GM10248 (cell line): ENCODE measurements at regions not wholly inside any gene's neighbourhood (a gene's known extent, or its start where the extent isn't known, plus 50 kb on each side); places are given as distances from the start of the nearest gene placed in this dataset.

Experiments
- CTCF ChIA-PET: fragments of 300-600 bp; sonication (Branson Sonifier 250); formaldehyde crosslinking; extraction: SDS; loops from one replicate; lab custom pipeline; 2021; ENCODE audit warnings: antibody characterized with exemption; lab: Yijun Ruan, JAX
- POLR2A ChIA-PET: fragments of 350-650 bp; sonication (Branson Sonifier 250); formaldehyde crosslinking; extraction: SDS; loops from one replicate; lab custom pipeline; 2020; ENCODE audit warnings: antibody characterized with exemption; lab: Yijun Ruan, JAX
- DNase-seq: peaks from one replicate; pipeline ENCODE4 v3.0.0; 2012; ENCODE audit errors: extremely low spot score
- TF ChIP-seq, protein P1 (sequence below): IDR thresholded peaks from 2 replicates; pipeline ENCODE4 v1.5.1; 2012; ENCODE audit warnings: mild to moderate bottlenecking, low read depth; ENCODE audit errors: extremely low read depth, missing control alignments, control extremely low read depth

DNA sequence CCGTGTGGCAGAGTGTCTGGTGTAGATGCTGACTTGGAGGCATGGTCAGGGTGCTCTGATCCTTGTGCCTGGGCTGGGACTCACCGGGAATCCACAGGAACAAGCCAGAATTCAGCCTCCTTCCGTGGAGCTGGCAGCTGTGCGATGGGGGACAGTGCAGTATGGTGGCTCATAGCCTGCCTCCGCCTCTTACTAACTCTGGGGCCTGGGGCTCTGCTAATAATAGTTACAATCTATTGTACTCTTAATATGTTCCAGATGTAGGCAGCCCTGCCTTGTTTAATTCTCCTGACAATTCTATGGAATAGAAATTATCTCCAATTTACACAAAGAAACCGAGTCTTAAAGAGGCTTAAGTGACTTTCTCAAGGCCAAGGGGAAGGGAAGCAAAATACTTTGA lies 77.6 kb downstream of the PCDH1 start:
- TF ChIP-seq, protein P1, sequence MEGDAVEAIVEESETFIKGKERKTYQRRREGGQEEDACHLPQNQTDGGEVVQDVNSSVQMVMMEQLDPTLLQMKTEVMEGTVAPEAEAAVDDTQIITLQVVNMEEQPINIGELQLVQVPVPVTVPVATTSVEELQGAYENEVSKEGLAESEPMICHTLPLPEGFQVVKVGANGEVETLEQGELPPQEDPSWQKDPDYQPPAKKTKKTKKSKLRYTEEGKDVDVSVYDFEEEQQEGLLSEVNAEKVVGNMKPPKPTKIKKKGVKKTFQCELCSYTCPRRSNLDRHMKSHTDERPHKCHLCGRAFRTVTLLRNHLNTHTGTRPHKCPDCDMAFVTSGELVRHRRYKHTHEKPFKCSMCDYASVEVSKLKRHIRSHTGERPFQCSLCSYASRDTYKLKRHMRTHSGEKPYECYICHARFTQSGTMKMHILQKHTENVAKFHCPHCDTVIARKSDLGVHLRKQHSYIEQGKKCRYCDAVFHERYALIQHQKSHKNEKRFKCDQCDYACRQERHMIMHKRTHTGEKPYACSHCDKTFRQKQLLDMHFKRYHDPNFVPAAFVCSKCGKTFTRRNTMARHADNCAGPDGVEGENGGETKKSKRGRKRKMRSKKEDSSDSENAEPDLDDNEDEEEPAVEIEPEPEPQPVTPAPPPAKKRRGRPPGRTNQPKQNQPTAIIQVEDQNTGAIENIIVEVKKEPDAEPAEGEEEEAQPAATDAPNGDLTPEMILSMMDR = no peak
- CTCF ChIA-PET = interaction anchor here (1.8 kb wide), 1 partner anchor 16 kb away, joined by 4 read pairs; no protein-coding TSS in a partner anchor
- POLR2A ChIA-PET = no interaction called here
- DNase-seq = no peak

DNA sequence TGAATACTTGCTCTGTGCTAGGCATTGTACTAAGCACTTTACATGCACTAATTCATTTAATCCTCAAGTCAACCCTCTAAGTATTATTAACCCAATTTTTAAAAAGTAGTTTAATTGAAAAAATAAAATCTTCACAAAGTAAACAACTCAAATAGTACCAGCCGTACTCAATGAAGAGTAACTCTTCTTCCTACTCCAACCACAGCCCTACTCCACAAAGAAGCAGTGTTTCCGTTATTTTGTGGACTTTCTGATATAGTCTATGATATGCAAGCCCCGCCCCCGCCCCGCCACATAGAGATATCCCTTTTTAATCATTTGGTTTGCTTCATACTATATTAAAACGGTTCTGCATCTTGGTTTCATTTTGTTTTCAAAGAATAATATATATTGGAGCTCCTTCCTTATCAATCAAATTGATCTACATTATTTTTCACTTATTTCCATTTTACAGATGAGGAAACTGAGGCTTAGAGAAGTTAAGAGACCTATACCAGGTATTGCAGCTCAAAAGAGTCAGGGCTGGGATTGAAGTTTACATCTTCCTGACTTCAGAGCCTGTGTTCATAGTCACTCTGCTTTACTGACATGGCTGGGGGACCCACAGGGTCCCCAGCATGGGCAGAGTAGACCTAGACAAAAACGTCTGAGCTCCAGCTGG lies 78.6 kb downstream of the PCDH1 start:
- TF ChIP-seq, protein P1 = no peak
- DNase-seq = no peak
- ChIA-PET CTCF (interaction anchor here (0.7 to 2.2 kb wide), 5 partner anchors 9 to 96 kb away, joined by 3 to 6 read pairs (median 3); no protein-coding TSS in a partner anchor), POLR2A (no interaction called here)

DNA sequence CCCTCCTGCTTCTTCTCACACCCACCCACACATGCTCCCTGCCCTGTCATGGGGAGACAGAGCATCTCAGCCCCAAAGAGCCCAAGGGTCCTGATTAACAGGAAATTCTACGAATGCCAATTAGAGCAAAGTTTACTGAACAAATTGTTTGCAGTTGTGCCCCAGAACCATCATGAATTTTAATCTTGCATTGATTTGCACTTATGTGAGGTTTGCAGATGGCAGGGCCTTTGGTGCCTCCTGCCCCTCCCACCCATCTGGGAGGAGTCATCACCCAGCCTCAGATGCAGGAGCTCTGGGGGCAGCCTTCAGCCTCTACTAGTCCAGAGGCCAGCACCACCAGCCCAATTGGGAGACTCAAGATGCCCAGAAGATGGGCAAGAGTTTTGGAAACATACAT lies 80.8 kb downstream of the PCDH1 start:
- TF ChIP-seq, protein P1 = no peak
- ChIA-PET CTCF (interaction anchor here (1.7 kb wide), 1 partner anchor 22 kb away, joined by 5 read pairs; no protein-coding TSS in a partner anchor), POLR2A (no interaction called here)
- no peak for DNase-seq

DNA sequence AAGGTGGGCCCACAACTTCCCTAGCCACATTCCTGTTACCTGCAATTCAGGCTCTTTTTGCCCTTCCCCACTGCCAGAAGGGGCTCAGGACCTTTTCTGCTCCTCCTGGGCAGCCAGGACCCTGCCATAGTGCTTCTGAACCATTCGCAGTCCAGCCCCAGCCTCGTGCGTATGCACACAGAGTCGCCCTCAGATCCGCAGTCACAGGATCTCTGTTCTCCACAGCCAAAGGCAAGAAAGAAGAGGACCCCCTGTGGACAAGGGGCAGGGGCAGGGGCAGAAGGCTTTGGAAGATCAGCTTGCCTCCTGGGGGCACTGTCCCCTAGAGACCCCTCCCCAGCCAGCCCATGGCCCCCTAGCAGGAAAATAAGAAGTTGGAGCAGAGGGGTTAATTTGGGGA lies 82.8 kb downstream of the PCDH1 start:
- ChIA-PET POLR2A (no interaction called here), CTCF (interaction anchor here (1.3 to 3.6 kb wide), 2 partner anchors 18 to 88 kb away, joined by 3 to 25 read pairs; no protein-coding TSS in a partner anchor)
- no peak for DNase-seq
- TF ChIP-seq, protein P1 = no peak

DNA sequence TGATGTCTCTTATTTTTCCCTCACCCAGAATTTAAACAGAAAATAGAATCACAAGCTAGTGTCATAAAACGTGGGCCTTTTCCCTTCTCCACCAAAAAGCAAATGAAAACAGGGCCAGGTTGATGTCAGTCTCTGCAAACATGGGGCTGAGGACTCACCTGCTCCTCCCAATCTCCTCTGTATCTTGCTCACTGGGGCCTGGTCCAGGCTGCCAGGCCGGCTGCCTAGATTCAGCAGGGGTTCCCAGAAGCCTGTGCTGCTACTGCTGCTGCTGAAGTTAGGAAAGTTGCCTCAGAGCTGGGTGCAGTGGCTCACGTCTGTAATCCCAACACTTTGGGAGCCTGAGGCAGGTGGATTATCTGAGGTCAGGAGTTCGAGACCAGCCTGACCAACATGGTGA lies 84.3 kb downstream of the PCDH1 start:
- TF ChIP-seq, protein P1 = no peak
- POLR2A ChIA-PET = no interaction called here
- CTCF ChIA-PET = interaction anchor here (0.9 to 3.6 kb wide), 5 partner anchors 13 to 91 kb away, joined by 3 to 25 read pairs (median 4); no protein-coding TSS in a partner anchor
- no peak for DNase-seq

DNA sequence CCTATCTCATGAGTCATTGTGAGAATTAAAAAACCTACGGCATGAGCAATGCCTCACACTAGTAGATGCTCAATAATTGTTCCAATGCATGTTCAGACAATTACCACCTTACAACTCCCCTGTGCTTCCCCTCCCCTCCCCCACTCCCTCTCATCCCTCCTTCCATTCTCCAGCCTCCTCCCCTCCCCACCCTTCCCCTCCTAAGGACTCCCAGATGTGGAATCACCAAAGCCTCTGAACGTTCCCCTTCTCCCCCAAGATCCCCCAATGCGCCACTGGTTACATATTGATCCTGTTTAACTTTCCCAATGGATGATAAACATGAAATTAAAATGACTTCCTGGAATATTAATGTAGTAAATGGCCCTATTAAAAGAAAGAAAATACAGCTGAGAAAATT lies 84.8 kb downstream of the PCDH1 start:
- POLR2A ChIA-PET = no interaction called here
- no peak for DNase-seq
- CTCF ChIA-PET = interaction anchor here (0.9 to 3.6 kb wide), 2 partner anchors 14 to 20 kb away, joined by 4 to 25 read pairs; no protein-coding TSS in a partner anchor
- TF ChIP-seq, protein P1 = no peak
